Loucy (cell line): ENCODE measurements at regions not wholly inside any gene's neighbourhood (a gene's known extent, or its start where the extent isn't known, plus 50 kb on each side); places are given as distances from the start of the nearest gene placed in this dataset.

Source experiments
- H2AFZ ChIP-seq: fragments of 200-600 bp; sonication (generic); 2 replicates; pipeline ENCODE4 v1.6.0; 2016; ENCODE audit warnings: antibody characterized with exemption, mild to moderate bottlenecking, low read length, moderate library complexity
- H3F3A ChIP-seq: fragments of 200-600 bp; 2 replicates; pipeline ENCODE4 v1.6.0; 2016; ENCODE audit warnings: antibody characterized with exemption, low read depth, mild to moderate bottlenecking
- H3K27me3 ChIP-seq: fragments of 200-600 bp; sonication (generic); 2 replicates; pipeline ENCODE4 v1.6.1; 2014; ENCODE audit warnings: low read length, mild to moderate bottlenecking; ENCODE audit not compliant: insufficient read depth, poor library complexity, severe bottlenecking
- H3K36me3 ChIP-seq: fragments of 200-600 bp; sonication (generic); 2 replicates; pipeline ENCODE4 v1.6.1; 2016; ENCODE audit warnings: low read length; ENCODE audit not compliant: insufficient read depth
- H3K4me1 ChIP-seq: fragments of 200-600 bp; sonication (generic); 2 replicates; pipeline ENCODE4 v1.5.1; 2014; ENCODE audit warnings: low read length, mild to moderate bottlenecking; ENCODE audit not compliant: insufficient read depth, poor library complexity, severe bottlenecking
- H3K4me2 ChIP-seq: fragments of 200-600 bp; sonication (generic); 2 replicates; pipeline ENCODE4 v1.6.0; 2014; ENCODE audit warnings: antibody characterized with exemption, low read length, low read depth, mild to moderate bottlenecking; ENCODE audit not compliant: poor library complexity, severe bottlenecking
- H3K4me3 ChIP-seq: fragments of 200-600 bp; sonication (generic); 2 replicates; pipeline ENCODE4 v1.5.1; 2014; ENCODE audit warnings: low read length, mild to moderate bottlenecking, mixed read lengths; ENCODE audit not compliant: poor library complexity, severe bottlenecking
- H3K79me2 ChIP-seq: fragments of 200-600 bp; sonication (generic); 2 replicates; pipeline ENCODE4 v1.6.1; 2014; ENCODE audit warnings: low read length; ENCODE audit not compliant: insufficient read depth
- H3K9ac ChIP-seq: fragments of 200-600 bp; sonication (generic); 2 replicates; pipeline ENCODE4 v1.6.0; 2014; ENCODE audit warnings: mild to moderate bottlenecking, low read depth, low read length, moderate library complexity; ENCODE audit not compliant: poor library complexity, severe bottlenecking
- H3K9me2 ChIP-seq: fragments of 200-600 bp; sonication (generic); replicated peaks from 2 replicates; pipeline ENCODE4 v1.6.1; 2016; ENCODE audit warnings: low read depth, low read length, mixed read lengths
- H3K9me3 ChIP-seq: fragments of 200-600 bp; sonication (generic); 2 replicates; pipeline ENCODE4 v1.6.1; 2014; ENCODE audit warnings: mild to moderate bottlenecking, antibody characterized with exemption, low read length, low read depth; ENCODE audit not compliant: insufficient read depth
- H4K20me1 ChIP-seq: fragments of 200-600 bp; sonication (generic); 2 replicates; pipeline ENCODE4 v1.6.0; 2014; ENCODE audit warnings: antibody characterized with exemption, low read length, mild to moderate bottlenecking; ENCODE audit not compliant: insufficient read depth, poor library complexity, severe bottlenecking
- EZH2phosphoT487 ChIP-seq: fragments of 200-600 bp; IDR thresholded peaks from 2 replicates; pipeline ENCODE4 v1.6.1; 2018; ENCODE audit warnings: antibody characterized with exemption, mild to moderate bottlenecking, moderate library complexity, borderline replicate concordance
- TF ChIP-seq, protein P1 (sequence below): fragments of 200-600 bp; sonication (generic); conservative IDR thresholded peaks from 2 replicates; pipeline ENCODE4 v1.5.1; 2014; ENCODE audit warnings: mild to moderate bottlenecking, antibody characterized with exemption, low read length

DNA sequence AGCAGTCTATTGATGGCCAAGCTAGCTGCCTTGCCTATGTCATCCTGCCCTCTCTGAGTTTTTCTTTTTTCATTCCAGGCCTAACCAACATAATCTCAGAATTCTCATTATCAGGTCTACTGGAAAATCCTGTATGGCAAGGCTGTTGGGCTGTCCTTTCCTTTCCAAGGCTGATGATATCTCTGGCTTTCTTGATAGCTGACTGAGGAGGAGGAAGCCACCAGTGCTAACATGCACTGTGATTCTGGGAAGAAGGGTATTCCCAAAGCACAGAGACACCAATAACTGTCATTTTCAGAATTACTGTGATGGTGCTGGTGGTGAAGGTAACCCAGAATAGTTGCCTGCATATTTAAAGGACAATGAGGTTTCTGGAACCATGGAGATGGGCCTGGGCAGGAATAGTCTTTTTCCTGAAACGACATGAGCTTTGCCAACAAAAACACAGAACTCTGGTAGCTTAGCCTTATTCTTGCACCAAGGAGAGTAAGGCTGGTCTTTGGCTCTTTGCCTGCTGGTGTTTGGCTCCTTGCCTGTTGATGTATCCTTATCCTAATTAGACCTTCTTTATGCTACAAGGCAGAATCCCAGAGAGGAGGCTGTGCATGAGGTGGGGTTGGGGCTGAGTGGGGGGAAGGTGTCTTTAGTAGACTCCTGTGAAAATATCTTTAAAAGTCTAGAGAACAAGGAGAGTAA lies 157.4 kb downstream of the TNFSF18 start:
- H3K4me3 ChIP-seq: no peak overlapping the region
- no peak for TF ChIP-seq EZH2phosphoT487
- TF ChIP-seq, protein P1, sequence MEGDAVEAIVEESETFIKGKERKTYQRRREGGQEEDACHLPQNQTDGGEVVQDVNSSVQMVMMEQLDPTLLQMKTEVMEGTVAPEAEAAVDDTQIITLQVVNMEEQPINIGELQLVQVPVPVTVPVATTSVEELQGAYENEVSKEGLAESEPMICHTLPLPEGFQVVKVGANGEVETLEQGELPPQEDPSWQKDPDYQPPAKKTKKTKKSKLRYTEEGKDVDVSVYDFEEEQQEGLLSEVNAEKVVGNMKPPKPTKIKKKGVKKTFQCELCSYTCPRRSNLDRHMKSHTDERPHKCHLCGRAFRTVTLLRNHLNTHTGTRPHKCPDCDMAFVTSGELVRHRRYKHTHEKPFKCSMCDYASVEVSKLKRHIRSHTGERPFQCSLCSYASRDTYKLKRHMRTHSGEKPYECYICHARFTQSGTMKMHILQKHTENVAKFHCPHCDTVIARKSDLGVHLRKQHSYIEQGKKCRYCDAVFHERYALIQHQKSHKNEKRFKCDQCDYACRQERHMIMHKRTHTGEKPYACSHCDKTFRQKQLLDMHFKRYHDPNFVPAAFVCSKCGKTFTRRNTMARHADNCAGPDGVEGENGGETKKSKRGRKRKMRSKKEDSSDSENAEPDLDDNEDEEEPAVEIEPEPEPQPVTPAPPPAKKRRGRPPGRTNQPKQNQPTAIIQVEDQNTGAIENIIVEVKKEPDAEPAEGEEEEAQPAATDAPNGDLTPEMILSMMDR: no peak
- H2AFZ ChIP-seq: peak overlapping the region; percentile 12; the same call in 1 of the 2 replicates
- no peaks in the 10 kb centered on the region for H4K20me1 ChIP-seq
- H3F3A ChIP-seq: no peaks in the 10 kb centered on the region
- no peak overlapping the region for H3K4me2 ChIP-seq
- no peaks in the 10 kb centered on the region for H3K79me2 ChIP-seq
- no peaks in the 10 kb centered on the region for H3K9me2 ChIP-seq
- H3K4me1 ChIP-seq: peaks cover 23% of the 10 kb centered on the region
- H3K9ac ChIP-seq: no peak overlapping the region
- H3K27me3 ChIP-seq: no peaks in the 10 kb centered on the region
- no peaks in the 10 kb centered on the region for H3K9me3 ChIP-seq
- no peaks in the 10 kb centered on the region for H3K36me3 ChIP-seq

DNA sequence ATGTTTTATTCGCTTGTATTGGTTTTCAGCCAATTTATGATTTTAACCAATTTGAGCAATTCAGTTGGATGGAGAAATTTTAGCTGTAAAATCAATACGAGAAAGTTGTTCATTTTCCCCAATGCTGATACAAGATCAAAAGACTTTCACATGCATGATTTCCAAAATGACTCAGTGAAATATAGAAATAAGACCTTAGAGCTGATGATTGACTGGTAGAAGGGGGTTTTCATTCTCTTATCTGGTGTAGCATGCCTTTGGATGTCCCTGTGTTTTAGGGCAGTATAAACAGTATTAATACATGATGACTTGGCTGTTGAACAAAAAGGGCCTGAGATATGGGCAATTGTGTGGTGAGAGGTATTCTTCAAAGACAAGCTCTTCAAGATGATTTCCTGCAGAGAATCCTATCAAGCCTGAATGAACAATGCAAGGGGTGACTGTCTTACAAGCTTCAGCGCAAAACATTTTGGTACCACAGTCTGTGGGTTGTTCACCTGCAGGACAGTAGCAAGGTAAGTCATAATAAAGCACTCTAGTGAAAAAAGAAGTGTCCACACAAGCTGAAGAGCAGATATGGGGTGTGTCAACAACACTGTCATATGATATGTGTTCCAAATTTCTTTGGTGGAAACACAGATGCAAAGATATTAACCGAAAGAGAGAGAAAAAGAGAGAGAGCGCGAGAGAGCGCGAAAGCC lies 156.2 kb downstream of the TNFSF18 start:
- TF ChIP-seq EZH2phosphoT487: no peak
- TF ChIP-seq, protein P1: no peak
- Histone ChIP-seq H3K36me3 (no peaks in the 10 kb centered on the region), H3K4me1 (peaks cover 35% of the 10 kb centered on the region), H3K9me3 (no peaks in the 10 kb centered on the region), H3F3A (no peaks in the 10 kb centered on the region), H2AFZ (peak overlapping the region; percentile 56), H3K79me2 (no peaks in the 10 kb centered on the region), H4K20me1 (no peaks in the 10 kb centered on the region), H3K27me3 (no peaks in the 10 kb centered on the region), H3K4me3 (peak overlapping the region; percentile 65), H3K9ac (peak overlapping the region; percentile 42), H3K4me2 (peak overlapping the region; percentile 67), H3K9me2 (no peaks in the 10 kb centered on the region)

DNA sequence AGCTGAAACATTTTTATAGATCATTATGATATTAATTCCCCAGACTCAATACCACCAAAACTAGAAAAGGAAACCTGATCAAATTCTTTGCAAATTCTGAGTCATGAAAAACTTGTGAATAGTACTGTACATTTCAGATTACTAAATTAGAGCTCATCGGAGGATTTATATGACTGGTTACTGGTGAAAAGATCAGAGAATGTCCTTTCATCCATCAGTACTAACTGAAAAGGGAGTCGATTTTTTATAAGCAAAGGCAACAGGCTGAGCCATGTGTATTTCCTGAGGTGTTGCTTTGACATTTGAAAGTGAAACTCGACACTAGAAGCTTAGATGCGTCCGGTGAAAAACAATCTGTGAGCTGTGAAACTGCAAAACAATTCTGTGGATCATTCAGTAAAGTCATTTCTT lies 155.7 kb downstream of the TNFSF18 start:
- Histone ChIP-seq H3K4me1 (peaks cover 38% of the 10 kb centered on the region), H3K9me2 (no peaks in the 10 kb centered on the region), H3K79me2 (no peaks in the 10 kb centered on the region), H3F3A (no peaks in the 10 kb centered on the region), H2AFZ (peak overlapping the region; percentile 56), H3K9ac (peak overlapping the region; percentile 42), H4K20me1 (no peaks in the 10 kb centered on the region), H3K9me3 (no peaks in the 10 kb centered on the region), H3K4me3 (peak overlapping the region; percentile 65), H3K4me2 (peak overlapping the region; percentile 67), H3K27me3 (no peaks in the 10 kb centered on the region), H3K36me3 (no peaks in the 10 kb centered on the region)
- TF ChIP-seq EZH2phosphoT487: no peak
- TF ChIP-seq, protein P1: no peak
